HCT116 (cell line): ENCODE measurements at regions not wholly inside any gene's neighbourhood (a gene's known extent, or its start where the extent isn't known, plus 50 kb on each side); places are given as distances from the start of the nearest gene placed in this dataset.

ENCODE experiments used
- ATAC-seq: fragments of 200-7000 bp; cut with Tn5 transposase; 2 replicates; pipeline ENCODE4 v1.9.1; 2020; ENCODE audit warnings: mild to moderate bottlenecking, moderate library complexity
- BruUV-seq: library from RNA; stranded (reverse); fragments of 400-500 nt; replicated peaks from 2 replicates; lab custom pipeline; 2021; lab: Mats Ljungman, UMichigan
- CTCF ChIA-PET: fragments of 300-600 bp; sonication (Branson Sonifier 250); formaldehyde crosslinking; loops from one replicate; lab custom pipeline; 2021; ENCODE audit warnings: antibody characterized with exemption; lab: Charles Lee
- POLR2A ChIA-PET: fragments of 300-600, 350-600 bp; sonication (Branson Sonifier 250); formaldehyde crosslinking; loops from one replicate; lab custom pipeline; 2021; ENCODE audit warnings: antibody characterized with exemption; lab: Charles Lee
- RAD21 ChIA-PET, 2 experiments: fragments of 300-600 bp; sonication (Branson Sonifier 250); formaldehyde crosslinking; loops; one replicate each; lab custom pipeline; 2023; ENCODE audit warnings: low total read pairs in 2 of 2; ENCODE audit not compliant: uncharacterized antibody in 2 of 2, unreplicated experiment in 2 of 2, low non-redundant PET in 1 of 2; lab: Charles Lee
- DNase-seq: peaks from one replicate; pipeline ENCODE4 v3.0.0-alpha.2; 2010; ENCODE audit warnings: low read depth, low spot score
- H2AFZ ChIP-seq: fragments of 200-600 bp; shearing (Covaris generic), sonication (generic); 2 replicates; pipeline ENCODE4 v1.6.1; 2017; ENCODE audit warnings: low read depth, mixed run types, mixed read lengths, antibody characterized with exemption, low read length; ENCODE audit not compliant: poor library complexity, severe bottlenecking
- H3K27ac ChIP-seq: 2 replicates; pipeline ENCODE4 v1.5.1; 2012; ENCODE audit warnings: low read depth, low read length
- H3K27me3 ChIP-seq: fragments of 200-600 bp; sonication (generic); 2 replicates; pipeline ENCODE4 v1.6.1; 2016; ENCODE audit warnings: mixed run types, low read length, mixed read lengths; ENCODE audit not compliant: insufficient read depth
- H3K36me3 ChIP-seq, 2 experiments: fragments of 200-500 bp in 1 of 2; fragments of 200-600 bp in 1 of 2; sonication (Bioruptor generic) in 1 of 2; sonication (generic) in 1 of 2; 2 replicates each; pipeline versions ENCODE4 v1.5.1 to v1.6.1; 2014 to 2016; ENCODE audit warnings: low read length in 2 of 2, inconsistent platforms in 1 of 2, mixed read lengths in 1 of 2, mixed run types in 1 of 2; ENCODE audit not compliant: insufficient read depth in 2 of 2, control insufficient read depth in 1 of 2
- H3K4me1 ChIP-seq, 2 experiments: fragments of 200-600 bp in 1 of 2; sonication (generic) in 1 of 2; 2 replicates each; pipeline versions ENCODE4 v1.5.1 to v1.6.1; 2012 to 2017; ENCODE audit warnings: low read length in 2 of 2, inconsistent platforms in 1 of 2, mild to moderate bottlenecking in 1 of 2, mixed read lengths in 1 of 2, mixed run types in 1 of 2, moderate library complexity in 1 of 2; ENCODE audit not compliant: insufficient read depth in 2 of 2, control insufficient read depth in 1 of 2
- H3K4me2 ChIP-seq: fragments of 200-600 bp; sonication (generic); 2 replicates; pipeline ENCODE4 v1.6.1; 2017; ENCODE audit warnings: mixed run types, low read length, mixed read lengths
- H3K4me3 ChIP-seq, 2 experiments: fragments of 200-600 bp in 1 of 2; sonication (generic) in 1 of 2; replicated peaks in 1 of 2; 2 replicates each; pipeline ENCODE4 v1.5.1; 2011 to 2016; ENCODE audit warnings: low read length in 2 of 2, control low read depth in 1 of 2, low read depth in 1 of 2, mild to moderate bottlenecking in 1 of 2, mixed read lengths in 1 of 2, mixed run types in 1 of 2
- H3K79me2 ChIP-seq: fragments of 200-600 bp; sonication (generic); 2 replicates; pipeline ENCODE4 v1.6.1; 2017; ENCODE audit warnings: mild to moderate bottlenecking, mixed run types, low read length, moderate library complexity, mixed read lengths; ENCODE audit not compliant: insufficient read depth
- H3K9ac ChIP-seq: fragments of 200-600 bp; sonication (generic); 2 replicates; pipeline ENCODE4 v1.6.1; 2016; ENCODE audit warnings: low read length, mixed read lengths
- H3K9me2 ChIP-seq: fragments of 200-600 bp; sonication (generic), shearing (Covaris generic); 2 replicates; pipeline ENCODE4 v1.6.1; 2017; ENCODE audit warnings: mixed run types, mild to moderate bottlenecking, moderate library complexity; ENCODE audit not compliant: insufficient read depth
- H3K9me3 ChIP-seq, 2 experiments: fragments of 200-500 bp in 1 of 2; fragments of 200-600 bp in 1 of 2; sonication (Bioruptor generic) in 1 of 2; sonication (generic) in 1 of 2; 2 replicates each; pipeline ENCODE4 v1.6.1; 2014 to 2017; ENCODE audit warnings: low read length in 2 of 2, mixed read lengths in 2 of 2, inconsistent platforms in 1 of 2, low read depth in 1 of 2, mild to moderate bottlenecking in 1 of 2, mixed run types in 1 of 2, moderate library complexity in 1 of 2; ENCODE audit not compliant: control insufficient read depth in 1 of 2, insufficient read depth in 1 of 2
- H4K20me1 ChIP-seq: fragments of 200-600 bp; sonication (generic), shearing (Covaris generic); 2 replicates; pipeline ENCODE4 v1.6.1; 2017; ENCODE audit warnings: mixed run types, mild to moderate bottlenecking, moderate library complexity; ENCODE audit not compliant: insufficient read depth
- CBX3 ChIP-seq: IDR thresholded peaks from 2 replicates; pipeline ENCODE4 v1.6.1; 2012; ENCODE audit warnings: low read depth
- CEBPB ChIP-seq: IDR thresholded peaks from 2 replicates; pipeline ENCODE4 v1.6.1; 2012; ENCODE audit warnings: low read depth
- ELF1 ChIP-seq: IDR thresholded peaks from 2 replicates; pipeline ENCODE4 v1.6.1; 2012; ENCODE audit warnings: low read depth, borderline replicate concordance
- EZH2phosphoT487 ChIP-seq: fragments of 200-600 bp; IDR thresholded peaks from 2 replicates; pipeline ENCODE4 v1.6.1; 2018; ENCODE audit warnings: antibody characterized with exemption, borderline replicate concordance
- FOSL1 ChIP-seq: IDR thresholded peaks from 2 replicates; pipeline ENCODE4 v1.6.1; 2012; ENCODE audit warnings: low read depth
- JUND ChIP-seq: IDR thresholded peaks from 2 replicates; pipeline ENCODE4 v1.6.1; 2012
- POLR2A ChIP-seq: IDR thresholded peaks from 2 replicates; pipeline ENCODE4 v1.7.0; 2011; ENCODE audit warnings: borderline replicate concordance; ENCODE audit not compliant: insufficient read depth, insufficient read length; ENCODE audit errors: extremely low read depth
- POLR2AphosphoS5 ChIP-seq: IDR thresholded peaks from 2 replicates; pipeline ENCODE4 v1.6.1; 2011; ENCODE audit warnings: mild to moderate bottlenecking, low read depth, low read length, moderate library complexity
- RAD21 ChIP-seq: IDR thresholded peaks from 2 replicates; pipeline ENCODE4 v1.6.1; 2012; ENCODE audit warnings: low read depth, mild to moderate bottlenecking
- SIN3A ChIP-seq: IDR thresholded peaks from 2 replicates; pipeline ENCODE4 v1.6.1; 2012; ENCODE audit warnings: low read depth
- SP1 ChIP-seq: IDR thresholded peaks from 2 replicates; pipeline ENCODE4 v1.6.1; 2012; ENCODE audit warnings: low read depth
- SRF ChIP-seq: IDR thresholded peaks from 2 replicates; pipeline ENCODE4 v1.6.1; 2012; ENCODE audit warnings: low read depth
- YY1 ChIP-seq: IDR thresholded peaks from 2 replicates; pipeline ENCODE4 v1.6.1; 2011; ENCODE audit warnings: low read length, low read depth, moderate library complexity, mild to moderate bottlenecking; ENCODE audit not compliant: insufficient replicate concordance; ENCODE audit errors: extremely low read depth
- ZFX ChIP-seq: fragments of 450-650 bp; IDR thresholded peaks from 2 replicates; pipeline ENCODE4 v1.6.1; 2017
- ZNF274 ChIP-seq: fragments of 200-500 bp; sonication (Bioruptor generic); IDR thresholded peaks from 2 replicates; pipeline ENCODE4 v1.6.1; 2014; ENCODE audit warnings: mild to moderate bottlenecking, low read depth, low read length, inconsistent platforms
- intact Hi-C: fragments of 100-400 bp; cut with micrococcal nuclease; formaldehyde crosslinking; loops from 2 replicates; pipeline ENCODE4 v1.10.0; 2022
- TF ChIP-seq, protein P1 (sequence below): IDR thresholded peaks from 2 replicates; pipeline ENCODE4 v1.6.1; 2012
- TF ChIP-seq, protein P2 (sequence below): IDR thresholded peaks from 2 replicates; pipeline ENCODE4 v1.6.1; 2012

- Histone ChIP-seq H3K4me2 (no peak overlapping the region), H3K9ac (no peak overlapping the region), H3K79me2 (no peaks in the 10 kb centered on the region), H3K27me3 (no peaks in the 10 kb centered on the region), H3K36me3 (no peaks in the 10 kb centered on the region), H3K9me2 (no peaks in the 10 kb centered on the region), H4K20me1 (no peaks in the 10 kb centered on the region), H3K27ac (no peak overlapping the region), H3K4me1 (no peaks in the 10 kb centered on the region), H3K4me3 (no peak overlapping the region), H3K9me3 (0 out of 4 replicates have a peak, but pooled peaks cover 0 to under 1% of the 10 kb centered on the region in 2 experiments), H2AFZ (no peak overlapping the region)
- intact Hi-C loops: no loop called here
- ATAC-seq (no peak), DNase-seq (no peak)
- no TSS peak for BruUV-seq
- TF ChIP-seq, protein P1, sequence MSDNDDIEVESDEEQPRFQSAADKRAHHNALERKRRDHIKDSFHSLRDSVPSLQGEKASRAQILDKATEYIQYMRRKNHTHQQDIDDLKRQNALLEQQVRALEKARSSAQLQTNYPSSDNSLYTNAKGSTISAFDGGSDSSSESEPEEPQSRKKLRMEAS: no peak
- TF ChIP-seq CBX3 (no peak), POLR2AphosphoS5 (no peak), ZFX (no peak), RAD21 (no peak), EZH2phosphoT487 (no peak), SRF (no peak), SP1 (no peak), JUND (no peak), YY1 (no peak), ELF1 (no peak), FOSL1 (no peak), SIN3A (no peak), CEBPB (no peak), ZNF274 (no peak), POLR2A (no peak)
- TF ChIP-seq, protein P2, sequence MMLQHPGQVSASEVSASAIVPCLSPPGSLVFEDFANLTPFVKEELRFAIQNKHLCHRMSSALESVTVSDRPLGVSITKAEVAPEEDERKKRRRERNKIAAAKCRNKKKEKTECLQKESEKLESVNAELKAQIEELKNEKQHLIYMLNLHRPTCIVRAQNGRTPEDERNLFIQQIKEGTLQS: no peak
- ChIA-PET CTCF (no interaction called here), POLR2A (no interaction called here), RAD21 (no interaction called here)
Measured at GRCh38 chr2:215633360-215633759, 197.5 kb upstream of the FN1 start.
